ENCODE measurements at regions not wholly inside any gene's neighbourhood (a gene's known extent, or its start where the extent isn't known, plus 50 kb on each side); places are given as distances from the start of the nearest gene placed in this dataset.
A peak's percentile ranks its signal among the peaks of the same experiment; 100 is the strongest.
"Not testable (repeated sequence)": the region's sequence is repeated elsewhere in the genome, so short reads cannot be mapped to it uniquely, and the experiment has no call there.

DNA sequence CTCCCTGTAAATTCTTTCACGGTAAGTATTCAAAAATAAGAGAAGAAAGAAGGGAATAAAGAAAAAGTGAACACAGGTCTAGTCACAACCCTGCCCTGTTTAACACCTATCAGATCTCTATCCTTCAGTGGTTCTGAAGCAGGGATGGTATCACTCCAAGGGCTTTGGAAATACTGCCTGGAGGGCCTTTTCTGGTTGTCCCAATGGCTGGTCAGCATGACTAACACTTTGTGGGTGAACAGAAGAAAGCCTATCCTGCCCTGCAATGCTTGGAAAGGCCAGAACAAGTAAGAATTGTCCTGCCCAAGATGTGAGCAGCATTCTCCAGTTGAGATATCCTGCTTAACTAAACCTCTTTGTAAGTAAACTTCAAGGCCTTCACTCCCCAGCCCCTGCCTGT, 124.9 kb downstream of the TMEM167A start:
- DNase-seq: no peak

DNA sequence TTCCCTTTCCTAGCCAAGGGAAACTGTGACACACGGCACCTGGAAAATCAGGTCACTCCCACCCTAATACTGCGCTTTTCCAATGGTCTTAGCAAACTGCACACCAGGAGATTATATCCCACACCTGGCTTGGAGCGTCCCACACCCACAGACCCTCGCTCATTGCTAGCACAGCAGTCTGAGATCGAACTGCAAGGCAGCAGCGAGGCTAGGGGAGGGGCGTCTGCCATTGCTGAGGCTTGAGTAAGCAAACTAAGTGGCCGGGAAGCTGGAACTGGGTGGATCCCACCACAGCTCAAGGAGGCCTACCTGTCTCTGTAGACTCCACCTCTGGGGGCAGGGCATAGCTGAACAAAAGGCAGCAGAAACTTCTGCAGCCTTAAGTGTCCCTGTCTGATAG, 132.9 kb downstream of the TMEM167A start:
- DNase-seq: not testable (repeated sequence)

DNA sequence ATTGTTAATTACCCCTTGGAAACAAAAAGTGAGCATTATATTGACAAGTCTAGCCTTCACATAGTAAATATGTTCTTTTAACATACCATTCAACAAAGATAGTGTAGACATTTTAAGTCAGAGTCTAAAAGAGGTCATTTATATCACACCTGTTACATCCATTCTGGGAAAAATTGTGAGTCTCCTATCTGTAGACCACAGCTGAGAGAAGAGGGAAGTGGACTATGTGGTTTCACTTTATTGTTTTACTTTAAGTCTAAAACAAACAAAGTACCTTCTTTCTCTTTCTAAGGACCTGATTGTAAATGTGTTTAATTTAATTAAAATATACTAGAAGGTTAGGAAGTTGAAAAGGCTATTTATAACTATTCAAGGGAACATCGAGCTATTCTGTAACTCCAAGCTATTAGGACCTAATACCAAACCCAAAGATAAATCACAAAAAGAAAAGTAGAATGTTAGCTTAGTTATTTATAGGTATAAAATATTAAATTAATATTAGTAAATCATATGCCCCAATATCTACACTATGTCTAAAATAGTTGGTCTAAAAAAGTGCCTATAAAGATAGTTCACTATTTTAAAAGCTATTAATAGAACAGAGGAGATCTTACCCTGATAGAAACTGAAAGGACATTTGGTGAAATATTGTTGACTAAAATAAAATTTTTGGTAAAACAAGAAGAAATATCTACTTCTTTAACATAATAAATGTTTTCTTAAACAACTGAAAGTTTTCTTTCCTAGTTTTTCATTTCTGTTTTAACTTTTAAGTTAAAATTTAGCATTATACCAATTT, 134.9 kb downstream of the TMEM167A start:
- DNase-seq: no peak

DNA sequence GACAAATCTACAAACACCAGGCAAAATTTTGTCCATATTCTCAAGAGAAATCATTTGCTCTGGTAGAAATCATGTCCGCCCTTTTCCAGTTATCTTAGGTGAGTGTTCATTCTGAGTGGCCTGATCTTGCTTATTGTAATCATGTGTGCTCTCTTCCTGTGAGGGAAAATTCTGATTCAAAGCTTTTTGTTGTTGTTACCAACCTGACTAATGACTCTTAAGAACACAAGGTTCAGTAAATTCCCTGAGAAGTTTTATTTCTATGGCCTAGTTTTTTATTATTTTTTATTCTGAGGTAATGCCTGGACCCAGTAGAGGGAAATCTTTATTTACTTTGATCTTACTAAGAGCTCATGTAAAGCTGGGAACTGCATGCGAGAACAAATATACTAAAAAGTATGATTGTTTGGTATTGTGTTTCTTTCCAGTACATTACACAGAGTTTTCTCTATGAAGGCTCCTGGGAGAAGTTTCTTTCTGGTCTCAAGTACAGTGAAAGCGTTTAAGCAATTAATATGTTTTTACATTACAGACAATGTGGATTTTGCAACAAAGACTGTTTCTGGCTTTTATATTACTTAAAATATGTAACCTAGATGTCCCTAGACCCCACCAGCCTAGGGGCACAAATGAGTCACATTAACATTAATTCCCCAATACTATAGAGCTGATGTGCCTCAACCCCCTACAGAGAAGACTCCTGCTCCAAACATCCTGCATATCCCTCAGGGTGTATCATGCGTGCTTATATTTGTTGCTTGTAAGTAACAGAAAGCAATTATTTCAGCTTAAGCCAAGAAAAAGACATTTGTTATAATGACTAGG, 138.1 kb downstream of the TMEM167A start:
- no peak for DNase-seq

DNA sequence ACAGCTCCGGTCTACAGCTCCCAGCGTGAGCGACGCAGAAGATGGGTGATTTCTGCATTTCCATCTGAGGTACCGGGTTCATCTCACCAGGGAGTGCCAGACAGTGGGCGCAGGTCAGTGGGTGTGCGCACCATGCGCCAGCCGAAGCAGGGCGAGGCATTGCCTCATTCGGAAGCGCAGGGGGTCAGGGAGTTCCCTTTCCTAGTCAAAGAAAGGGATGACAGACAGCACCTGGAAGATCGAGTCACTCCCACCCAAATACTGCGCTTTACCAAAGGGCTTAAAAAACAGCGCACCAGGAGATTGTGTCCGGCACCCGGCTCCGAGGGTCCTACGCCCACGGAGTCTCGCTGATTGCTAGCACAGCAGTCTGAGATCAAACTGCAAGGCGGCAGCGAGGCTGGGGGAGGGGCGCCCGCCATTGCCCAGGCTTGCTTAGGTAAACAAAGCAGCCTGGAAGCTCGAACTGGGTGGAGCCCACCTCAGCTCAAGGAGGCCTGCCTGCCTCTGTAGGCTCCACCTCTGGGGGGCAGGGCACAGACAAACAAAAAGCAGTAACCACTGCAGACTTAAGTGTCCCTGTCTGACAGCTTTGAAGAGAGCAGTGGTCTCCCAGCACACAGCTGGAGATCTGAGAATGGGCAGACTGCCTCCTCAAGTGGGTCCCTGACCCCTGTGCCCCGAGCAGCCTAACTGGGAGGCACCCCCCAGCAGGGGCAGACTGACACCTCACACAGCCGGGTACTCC, 144.5 kb downstream of the TMEM167A start:
- DNase-seq: not testable (repeated sequence)

DNA sequence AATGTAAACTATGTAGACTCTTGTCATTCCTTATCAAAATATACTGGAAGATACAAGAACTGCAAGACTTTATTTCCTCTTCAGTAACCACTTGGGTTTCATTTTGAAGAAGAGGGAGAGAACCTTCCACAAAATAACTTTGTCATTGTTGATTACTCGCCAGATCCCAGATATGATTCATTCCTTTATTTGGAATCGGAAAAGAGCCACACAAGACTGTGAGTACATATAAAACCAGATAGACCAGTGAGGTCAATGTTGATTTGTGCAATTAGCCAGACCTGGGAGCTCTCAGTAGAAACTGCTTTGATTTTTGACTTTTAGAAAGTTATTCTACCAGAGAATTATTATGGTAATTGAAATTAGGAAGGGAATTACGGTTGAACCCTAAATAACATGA, 146.1 kb downstream of the TMEM167A start:
- no peak for DNase-seq

DNA sequence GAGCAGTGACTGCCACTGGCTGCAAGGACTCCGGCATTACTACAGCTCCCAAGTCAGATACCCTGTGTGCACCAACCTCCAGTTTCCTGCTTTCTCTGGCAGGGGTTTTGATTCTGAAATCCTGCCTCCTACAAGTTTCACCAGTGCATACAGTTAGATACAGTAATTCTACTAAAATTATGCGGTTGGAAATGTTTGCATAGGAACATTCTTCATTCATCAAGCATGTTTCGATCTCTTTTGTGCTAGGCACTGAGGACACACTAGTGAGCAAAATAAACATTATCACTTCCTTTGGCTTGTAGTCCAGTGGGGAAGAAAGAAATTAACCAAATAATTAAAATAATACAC, 152.2 kb downstream of the TMEM167A start:
- DNase-seq: peak; percentile 53

DNA sequence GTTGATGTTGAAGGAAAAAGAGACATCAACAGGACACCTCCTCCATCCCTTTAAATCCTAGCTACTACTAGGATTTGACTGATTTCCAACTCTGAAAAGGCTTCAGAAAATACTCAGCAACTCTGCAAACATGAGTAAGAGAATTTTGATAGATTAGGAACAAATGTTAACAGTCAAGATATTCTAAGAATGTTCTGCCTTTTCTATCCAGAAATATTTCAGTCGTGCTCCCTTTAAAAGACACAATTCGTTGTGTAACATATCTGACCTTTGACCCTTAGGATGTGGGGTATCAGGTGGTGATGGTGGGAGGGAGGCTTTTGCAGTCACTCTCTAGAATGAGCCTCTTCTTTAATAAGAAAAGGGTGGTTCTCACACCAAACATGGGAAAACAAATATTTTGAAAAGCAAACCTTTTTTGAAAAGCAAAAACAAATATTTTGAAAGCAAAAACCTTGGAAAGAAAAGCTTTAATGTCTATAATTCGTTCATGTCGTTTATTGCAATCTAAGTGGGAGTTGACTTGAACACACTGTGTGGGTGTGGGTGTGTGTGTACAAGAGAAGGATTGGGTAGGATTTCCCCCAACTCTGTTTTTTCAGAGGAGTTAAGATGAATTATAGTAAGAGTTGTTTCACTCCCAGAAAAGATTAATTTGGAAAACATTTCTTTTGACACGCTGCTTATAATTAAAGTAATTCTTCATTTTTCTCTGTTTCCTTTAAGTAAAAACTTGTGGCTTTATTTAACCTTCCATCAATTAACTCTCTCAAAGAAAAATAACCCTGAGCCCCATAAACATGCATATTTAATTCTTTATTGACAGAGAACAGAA, 152.8 kb downstream of the TMEM167A start:
- DNase-seq: no peak

DNA sequence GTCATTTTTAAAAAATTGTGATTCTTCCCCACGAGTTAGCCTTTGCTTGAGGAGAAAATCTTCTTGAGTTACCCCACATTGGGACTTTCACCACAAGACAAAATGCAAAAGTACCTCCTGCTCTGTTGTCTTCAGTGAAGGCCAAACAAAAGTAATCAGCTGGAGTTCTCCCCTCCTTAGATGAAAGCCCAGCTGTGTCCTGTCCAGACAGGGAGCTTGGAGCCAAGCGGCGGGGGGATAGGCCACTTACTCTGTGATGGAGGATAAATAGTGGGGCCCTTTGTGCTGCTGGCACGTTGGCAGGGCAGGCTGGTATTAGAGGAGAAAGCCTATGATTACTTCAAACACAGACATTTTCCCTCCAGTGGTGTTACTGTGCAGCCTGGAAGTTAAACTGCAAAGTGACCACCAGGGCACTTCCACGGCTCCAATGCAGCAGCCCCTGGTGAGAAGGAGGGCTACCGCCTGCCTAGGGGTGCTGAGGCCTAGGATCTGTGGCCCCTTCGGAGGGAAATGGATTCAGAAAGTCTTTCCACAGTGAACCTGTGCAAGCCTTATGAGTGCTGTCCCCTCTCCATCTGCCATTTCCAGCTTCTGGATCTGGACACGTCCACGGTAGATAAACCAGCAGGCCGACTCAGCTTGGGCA, 155.0 kb downstream of the TMEM167A start:
- DNase-seq: no peak

DNA sequence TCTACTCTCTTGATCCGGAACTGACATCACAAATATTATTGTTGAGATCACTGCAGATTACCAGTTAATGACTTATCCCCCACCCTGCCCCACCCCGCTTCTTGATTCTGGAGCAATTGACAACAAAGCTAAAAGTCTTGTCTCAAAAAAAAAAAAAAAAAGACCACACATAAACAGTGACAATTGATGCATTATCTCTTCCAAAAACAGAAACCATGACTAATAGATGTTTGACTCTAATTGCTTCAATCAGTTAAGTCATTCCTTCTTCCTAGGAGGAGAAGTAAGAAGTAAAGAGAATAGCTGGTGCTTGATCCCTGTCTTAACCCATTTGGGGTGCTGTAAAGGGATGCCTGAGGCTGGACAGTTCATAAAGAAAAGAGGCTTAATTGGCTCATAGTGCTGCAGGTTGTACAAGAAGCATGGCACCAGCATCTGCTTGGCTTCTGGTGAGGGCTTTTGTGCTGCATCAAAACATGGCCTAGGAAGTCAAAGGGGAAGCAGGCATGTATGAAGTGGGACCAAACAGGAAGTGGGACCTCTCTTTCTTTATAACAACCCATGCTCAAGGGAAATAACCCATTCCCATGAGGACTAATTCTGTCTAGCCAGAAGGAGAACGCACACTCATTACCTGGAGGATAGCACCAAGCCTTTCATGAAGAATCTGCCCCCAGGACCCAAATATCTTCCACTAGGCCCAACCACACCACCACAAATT, 158.7 kb downstream of the TMEM167A start:
- DNase-seq: no peak

DNA sequence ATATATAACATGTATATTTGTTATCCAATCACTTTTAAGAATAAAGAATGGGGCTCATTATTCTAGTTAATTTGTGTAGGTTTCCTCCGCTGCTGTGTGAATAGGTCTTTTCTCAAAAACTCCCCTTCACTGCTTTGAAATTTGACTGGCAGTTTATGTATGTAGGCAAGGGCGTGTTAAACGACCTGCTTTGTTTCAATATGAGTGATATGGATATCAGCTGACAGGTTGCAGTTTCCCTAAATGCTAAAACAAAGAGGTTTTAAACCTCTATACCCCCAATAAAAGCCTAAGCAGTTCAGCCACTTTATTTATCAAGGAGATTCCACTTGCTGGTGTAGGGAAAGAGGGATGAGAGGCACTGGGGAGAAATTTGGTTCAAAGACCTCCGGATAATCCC, 159.6 kb downstream of the TMEM167A start:
- no peak for DNase-seq

DNA sequence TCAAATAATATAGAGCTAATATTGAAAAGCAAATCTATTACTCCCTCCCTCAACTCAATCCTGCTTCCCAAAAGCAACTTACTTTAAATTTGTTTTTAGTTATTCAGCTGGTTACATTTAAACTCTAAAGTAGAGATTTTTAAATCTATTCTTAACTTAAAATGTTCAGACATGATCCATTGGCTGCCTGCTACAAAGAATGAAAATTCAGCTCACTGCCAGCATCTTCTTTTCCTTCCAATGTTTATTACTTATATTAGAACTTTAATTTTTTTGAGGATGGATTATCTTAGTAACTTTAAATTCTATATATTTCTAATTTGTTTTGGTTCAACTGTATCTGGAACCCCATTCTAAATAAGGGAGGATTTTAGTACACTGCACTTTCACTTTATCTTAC, 163.2 kb downstream of the TMEM167A start:
- DNase-seq: no peak

DNA sequence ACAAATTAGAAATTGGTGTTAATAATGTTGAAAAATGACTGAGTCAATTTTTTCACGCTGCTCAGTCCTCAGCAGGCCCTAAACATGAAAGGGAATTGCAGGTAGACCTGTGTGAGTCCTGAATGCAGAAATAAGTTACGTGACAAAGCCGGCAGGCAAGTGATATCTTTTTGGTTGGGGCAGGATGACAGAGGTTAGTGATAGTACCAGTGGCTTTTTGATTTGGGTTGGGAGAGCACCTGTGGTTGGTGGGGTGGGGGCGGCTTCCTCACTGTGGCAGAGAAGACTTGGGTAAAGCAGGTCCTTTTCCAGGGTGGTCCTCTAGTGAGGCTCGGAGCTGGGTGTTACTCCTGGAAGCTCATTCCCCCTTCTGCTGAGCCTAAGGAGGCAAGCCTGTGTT, 164.7 kb downstream of the TMEM167A start:
- DNase-seq: no peak

DNA sequence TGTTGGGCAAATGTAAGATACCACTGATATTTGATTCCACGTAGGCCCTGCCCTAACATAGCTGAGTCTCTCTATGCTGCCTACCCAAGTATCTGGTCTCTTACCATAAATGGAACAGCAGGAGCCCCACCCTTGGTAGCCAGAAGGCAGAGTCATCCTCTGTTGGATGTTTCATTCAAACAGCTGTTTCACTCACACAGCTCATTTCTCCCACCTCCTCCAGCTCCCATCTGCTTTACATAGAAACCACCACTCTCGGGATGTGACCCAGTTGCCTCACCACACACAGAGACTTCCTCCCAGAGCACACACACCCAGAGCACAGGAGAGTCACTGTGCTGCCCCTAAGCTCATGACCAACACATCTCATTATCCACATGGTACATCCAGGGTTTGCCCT, 165.3 kb downstream of the TMEM167A start:
- DNase-seq: no peak

DNA sequence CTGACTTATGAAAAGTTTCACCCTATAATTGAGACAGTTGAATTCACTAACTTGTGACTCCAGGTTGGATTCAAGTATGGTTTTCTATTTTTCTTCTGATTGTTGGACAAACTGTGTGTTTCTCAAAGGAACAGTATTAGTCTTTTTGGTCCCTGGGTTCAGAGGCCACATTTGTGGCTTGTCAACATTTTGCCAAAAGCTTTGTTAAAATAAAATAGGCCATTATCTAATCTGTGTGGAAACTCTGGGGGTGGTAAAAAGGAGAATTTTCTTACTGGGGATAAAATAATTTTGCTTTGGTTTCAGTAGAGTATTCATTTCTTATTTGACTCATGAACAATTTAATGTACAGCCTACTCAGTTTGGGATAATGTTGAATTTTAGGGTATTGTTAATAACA, 166.3 kb downstream of the TMEM167A start:
- no peak for DNase-seq

DNA sequence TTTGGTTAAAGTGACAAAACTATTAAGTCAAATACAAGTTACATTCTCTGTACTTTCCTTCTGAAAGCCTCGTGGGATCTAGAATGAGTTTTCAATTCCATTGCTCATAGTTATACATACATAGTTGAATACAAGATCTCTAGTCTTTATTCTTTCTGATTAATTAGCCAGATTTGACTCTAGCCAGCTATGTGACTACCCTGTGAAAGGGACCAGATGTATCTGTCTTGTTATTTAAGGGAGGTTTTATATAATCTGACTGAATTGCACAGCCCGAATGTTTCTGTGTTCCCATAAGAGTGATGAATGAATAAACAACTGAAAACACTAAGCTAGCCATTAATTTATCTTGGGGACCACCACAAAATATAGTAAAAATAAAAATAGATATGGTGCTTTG, 166.7 kb downstream of the TMEM167A start:
- DNase-seq: no peak

DNA sequence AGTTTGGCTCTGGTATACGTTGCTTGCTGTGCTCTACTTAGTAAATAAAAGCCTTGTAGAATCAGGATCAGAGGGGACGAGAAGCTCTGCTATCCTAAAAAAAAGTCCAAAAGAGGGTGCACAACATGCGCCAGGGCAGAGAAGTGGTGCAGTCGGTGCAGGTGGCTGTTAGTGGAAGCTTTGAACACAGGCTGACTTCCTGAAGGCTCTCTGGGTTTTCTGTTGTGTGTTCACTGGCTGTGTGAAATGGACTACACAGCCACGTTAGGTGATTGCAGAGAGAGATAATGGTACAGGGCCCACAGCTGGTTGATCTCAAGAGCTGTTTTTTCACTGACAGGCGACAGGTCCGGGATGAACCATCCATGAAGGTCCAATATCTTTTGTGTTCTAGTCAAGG, 167.4 kb downstream of the TMEM167A start:
- DNase-seq: no peak

DNA sequence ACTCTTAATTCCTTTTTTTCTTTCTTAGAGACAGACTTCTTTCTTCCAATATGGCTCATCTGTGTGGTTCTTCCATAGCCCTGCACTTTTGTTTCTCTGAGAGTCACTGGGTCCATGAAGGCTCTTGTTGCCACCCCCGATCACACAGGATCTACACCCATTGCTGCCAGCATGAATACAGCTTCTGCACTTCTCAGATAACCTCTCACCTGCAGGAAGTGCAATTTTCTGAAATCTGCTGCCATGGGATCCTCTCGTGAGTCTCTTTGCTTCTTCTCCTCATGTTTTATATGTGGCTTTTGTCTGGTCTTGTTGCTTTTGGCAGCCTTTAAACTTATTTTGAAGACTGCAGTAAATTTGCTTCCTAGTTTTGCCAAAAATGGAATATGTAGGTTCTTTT, 171.2 kb downstream of the TMEM167A start:
- DNase-seq: no peak

DNA sequence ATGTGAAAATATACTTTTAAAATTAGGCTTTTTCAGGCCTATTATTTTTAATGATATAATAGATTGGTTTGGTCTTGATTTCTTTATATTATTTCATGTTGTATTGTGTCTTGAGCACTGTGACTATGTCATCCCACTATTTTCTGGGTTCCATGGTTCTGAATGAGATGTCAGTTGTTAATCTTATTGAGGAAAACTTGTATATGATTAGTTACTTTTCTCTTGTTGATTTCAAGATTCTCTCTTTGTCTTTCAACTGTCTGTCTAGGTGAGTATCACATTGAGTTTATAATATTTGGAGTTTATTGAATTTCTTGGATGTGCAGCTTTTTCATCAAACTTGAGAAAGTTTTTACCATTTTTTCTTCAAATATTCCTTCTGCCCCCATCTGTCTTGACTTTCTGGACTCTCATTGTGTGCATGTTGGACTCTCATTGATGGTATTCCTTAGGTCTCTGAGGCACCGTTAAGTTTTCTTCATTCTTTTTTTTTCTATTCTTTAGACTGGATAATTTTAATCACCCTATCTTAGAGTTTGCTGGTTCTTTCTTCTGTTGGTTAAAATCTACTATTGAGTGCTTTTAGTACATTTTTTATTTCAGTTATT, 175.8 kb downstream of the TMEM167A start:
- no peak for DNase-seq

DNA sequence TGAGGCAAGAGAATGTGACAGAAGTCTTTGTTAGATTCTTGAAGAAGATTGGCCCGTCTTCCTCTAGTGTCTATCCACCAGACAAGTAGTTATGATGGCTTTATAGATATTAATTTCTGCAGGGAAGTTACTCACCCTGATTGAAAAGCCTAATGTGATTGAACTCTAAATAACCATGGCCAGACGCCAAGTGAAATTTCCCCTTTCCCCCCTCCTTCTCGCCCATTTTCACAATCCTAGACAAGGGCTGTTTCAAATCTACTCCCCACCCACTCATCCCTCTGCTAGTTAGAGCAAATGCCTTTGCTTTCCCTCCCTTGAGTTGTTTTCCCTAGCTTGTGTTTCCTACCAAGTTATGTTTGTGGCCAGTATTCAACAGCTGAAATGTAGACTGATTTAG, 182.5 kb downstream of the TMEM167A start:
- DNase-seq: no peak

DNA sequence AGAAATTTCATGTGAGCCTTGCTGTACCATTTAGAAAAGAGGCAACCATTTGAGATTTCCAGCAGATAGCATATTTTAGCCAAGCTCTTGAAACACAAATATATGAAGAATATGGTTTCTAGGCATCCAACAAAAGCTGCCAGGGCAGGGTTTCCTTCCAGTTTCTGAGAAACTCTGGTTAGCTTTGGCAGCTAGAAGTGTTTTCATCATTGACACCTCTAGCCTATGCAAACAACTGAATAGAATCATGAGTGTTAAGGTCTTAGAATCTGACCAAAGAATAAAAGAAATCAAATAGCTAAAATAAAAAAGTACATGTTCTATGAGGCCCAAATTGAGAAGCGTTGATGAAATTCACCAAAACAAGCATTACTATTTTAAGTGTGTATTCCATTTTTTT, 188.1 kb downstream of the TMEM167A start:
- DNase-seq: no peak
